Caco-2 (cell line): ENCODE measurements at regions not wholly inside any gene's neighbourhood (a gene's known extent, or its start where the extent isn't known, plus 50 kb on each side); places are given as distances from the start of the nearest gene placed in this dataset.

ENCODE experiments used
- BruUV-seq: library from RNA; stranded (reverse); fragments of 400-500 nt; replicated peaks from 2 replicates; lab custom pipeline; 2021; lab: Mats Ljungman, UMichigan
- CTCF ChIA-PET: fragments of 300-600 bp; sonication (Branson Sonifier 250); formaldehyde crosslinking; loops from one replicate; lab custom pipeline; 2022; ENCODE audit warnings: antibody characterized with exemption; lab: Charles Lee
- POLR2A ChIA-PET: fragments of 300-600 bp; sonication (Branson Sonifier 250); formaldehyde crosslinking; loops from one replicate; lab custom pipeline; 2022; ENCODE audit warnings: antibody characterized with exemption; lab: Charles Lee
- DNase-seq, 2 experiments: peaks; one replicate each; pipeline versions ENCODE4 v3.0.0 to v3.0.0-alpha.2; 2020 to 2022
- H3K27me3 ChIP-seq: replicated peaks from 2 replicates; pipeline ENCODE4 v1.6.0; 2011; ENCODE audit warnings: low read length; ENCODE audit not compliant: control insufficient read depth, insufficient read depth
- H3K36me3 ChIP-seq: 2 replicates; pipeline ENCODE4 v1.5.1; 2011; ENCODE audit warnings: low read length; ENCODE audit not compliant: control insufficient read depth, insufficient read depth
- H3K4me1 ChIP-seq: fragments of 250-450 bp; sonication (Bioruptor Pico); 2 replicates; pipeline ENCODE4 v1.5.1; 2020; ENCODE audit warnings: mild to moderate bottlenecking
- H3K4me3 ChIP-seq: 2 replicates; pipeline ENCODE4 v1.5.1; 2011; ENCODE audit warnings: low read depth, mild to moderate bottlenecking, control low read depth, low read length
- H3K9me3 ChIP-seq: fragments of 250-450 bp; sonication (Bioruptor Pico); 2 replicates; pipeline ENCODE4 v1.5.1; 2020; ENCODE audit warnings: mild to moderate bottlenecking, moderate library complexity
- H3K27ac Mint-ChIP-seq: one replicate; pipeline ENCODE4 v1.8.0; 2022; ENCODE audit warnings: mixed read lengths; ENCODE audit not compliant: unreplicated experiment
- H3K27me3 Mint-ChIP-seq: one replicate; pipeline ENCODE4 v1.8.0; 2022; ENCODE audit warnings: mixed read lengths; ENCODE audit not compliant: insufficient read depth, unreplicated experiment
- H3K36me3 Mint-ChIP-seq: one replicate; pipeline ENCODE4 v1.8.0; 2022; ENCODE audit warnings: mild to moderate bottlenecking, mixed read lengths; ENCODE audit not compliant: insufficient read depth, unreplicated experiment
- H3K4me1 Mint-ChIP-seq: one replicate; pipeline ENCODE4 v1.8.0; 2022; ENCODE audit warnings: low read depth, mixed read lengths; ENCODE audit not compliant: unreplicated experiment
- H3K4me3 Mint-ChIP-seq: one replicate; pipeline ENCODE4 v1.8.0; 2022; ENCODE audit warnings: mild to moderate bottlenecking, moderate library complexity, mixed read lengths; ENCODE audit not compliant: unreplicated experiment
- H3K9me3 Mint-ChIP-seq: one replicate; pipeline ENCODE4 v1.8.0; 2022; ENCODE audit warnings: mixed read lengths; ENCODE audit not compliant: unreplicated experiment
- intact Hi-C: fragments of 100-400 bp; cut with micrococcal nuclease; formaldehyde crosslinking; loops from one replicate; pipeline ENCODE4 v1.10.0; 2022; ENCODE audit not compliant: unreplicated experiment
- TF ChIP-seq, protein P1 (sequence below), 2 experiments: fragments of 200-600 bp in 1 of 2; IDR thresholded peaks; 1 replicate in 1 of 2; 2 replicates in 1 of 2; pipeline versions ENCODE4 v1.5.1 to v1.8.0; 2011 to 2022; ENCODE audit warnings: antibody characterized with exemption in 1 of 2, control low read depth in 1 of 2, inconsistent platforms in 1 of 2, low read depth in 1 of 2, low read length in 1 of 2, mild to moderate bottlenecking in 1 of 2, moderate library complexity in 1 of 2; ENCODE audit not compliant: insufficient read depth in 1 of 2, severe bottlenecking in 1 of 2, unreplicated experiment in 1 of 2

DNA sequence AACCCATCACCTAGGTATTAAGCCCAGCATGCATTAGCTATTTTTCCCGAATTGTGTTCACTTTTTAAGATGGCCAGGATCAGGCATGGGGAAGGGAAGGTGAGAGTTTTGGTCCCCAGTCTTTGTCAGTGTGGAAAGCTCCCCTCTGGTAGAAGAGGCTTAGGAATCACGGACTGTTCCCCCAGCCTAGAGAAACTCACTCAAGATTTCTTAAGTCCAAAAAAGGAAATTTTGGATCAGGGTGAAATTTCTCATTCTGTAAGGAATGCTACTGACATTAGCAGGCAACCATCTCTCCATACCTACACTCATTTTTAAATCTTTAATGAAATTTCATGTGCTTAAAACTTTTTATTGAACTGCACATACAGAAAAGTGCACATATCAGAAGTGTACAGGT lies 70.3 kb upstream of the GALNT15 start:
- Histone ChIP-seq H3K9me3 (no peaks in the 10 kb centered on the region; the same call in 1 of the 2 replicates), H3K4me3 (no peak overlapping the region), H3K4me1 (peaks cover 18% of the 10 kb centered on the region), H3K27me3 (no peaks in the 10 kb centered on the region), H3K36me3 (no peaks in the 10 kb centered on the region)
- TF ChIP-seq, protein P1, sequence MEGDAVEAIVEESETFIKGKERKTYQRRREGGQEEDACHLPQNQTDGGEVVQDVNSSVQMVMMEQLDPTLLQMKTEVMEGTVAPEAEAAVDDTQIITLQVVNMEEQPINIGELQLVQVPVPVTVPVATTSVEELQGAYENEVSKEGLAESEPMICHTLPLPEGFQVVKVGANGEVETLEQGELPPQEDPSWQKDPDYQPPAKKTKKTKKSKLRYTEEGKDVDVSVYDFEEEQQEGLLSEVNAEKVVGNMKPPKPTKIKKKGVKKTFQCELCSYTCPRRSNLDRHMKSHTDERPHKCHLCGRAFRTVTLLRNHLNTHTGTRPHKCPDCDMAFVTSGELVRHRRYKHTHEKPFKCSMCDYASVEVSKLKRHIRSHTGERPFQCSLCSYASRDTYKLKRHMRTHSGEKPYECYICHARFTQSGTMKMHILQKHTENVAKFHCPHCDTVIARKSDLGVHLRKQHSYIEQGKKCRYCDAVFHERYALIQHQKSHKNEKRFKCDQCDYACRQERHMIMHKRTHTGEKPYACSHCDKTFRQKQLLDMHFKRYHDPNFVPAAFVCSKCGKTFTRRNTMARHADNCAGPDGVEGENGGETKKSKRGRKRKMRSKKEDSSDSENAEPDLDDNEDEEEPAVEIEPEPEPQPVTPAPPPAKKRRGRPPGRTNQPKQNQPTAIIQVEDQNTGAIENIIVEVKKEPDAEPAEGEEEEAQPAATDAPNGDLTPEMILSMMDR (IDR thresholded peaks at IDR 0.05; ENCODE audit: insufficient read depth in 1 of 2, low read depth in 1 of 2, low read length in 1 of 2, severe bottlenecking in 1 of 2, unreplicated experiment in 1 of 2), result no peak
- H3K27ac Mint-ChIP-seq, result no peak overlapping the region
- BruUV-seq, result no TSS peak
- peaks cover 58% of the 10 kb centered on the region for H3K9me3 Mint-ChIP-seq
- intact Hi-C loops, result no loop called here
- POLR2A ChIA-PET, result no interaction called here
- DNase-seq, result no peak
- H3K4me3 Mint-ChIP-seq, result no peak overlapping the region
- CTCF ChIA-PET, result no interaction called here
- peaks cover 23% of the 10 kb centered on the region for H3K4me1 Mint-ChIP-seq
- H3K27me3 Mint-ChIP-seq, result no peaks in the 10 kb centered on the region
- H3K36me3 Mint-ChIP-seq, result peaks cover 6% of the 10 kb centered on the region

DNA sequence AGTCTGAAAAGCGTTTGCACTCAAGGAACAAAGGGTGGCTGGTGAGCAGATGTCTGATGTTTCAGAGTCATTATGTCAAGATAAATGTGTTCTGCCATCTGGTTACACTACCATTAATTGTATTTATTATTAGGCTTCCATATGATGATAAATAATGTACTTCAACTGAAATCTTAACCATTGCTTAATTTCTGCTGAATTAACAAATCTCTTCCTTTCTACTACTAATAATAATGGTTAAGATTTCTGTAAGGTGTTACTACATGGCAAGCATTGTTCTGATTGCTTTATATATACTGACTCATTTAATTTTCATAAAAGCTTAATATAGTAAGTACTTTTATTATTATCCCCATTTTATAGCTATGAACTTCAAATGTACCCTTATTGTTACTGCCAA lies 68.4 kb upstream of the GALNT15 start:
- H3K4me3 Mint-ChIP-seq, result no peak overlapping the region
- CTCF ChIA-PET, result no interaction called here

DNA sequence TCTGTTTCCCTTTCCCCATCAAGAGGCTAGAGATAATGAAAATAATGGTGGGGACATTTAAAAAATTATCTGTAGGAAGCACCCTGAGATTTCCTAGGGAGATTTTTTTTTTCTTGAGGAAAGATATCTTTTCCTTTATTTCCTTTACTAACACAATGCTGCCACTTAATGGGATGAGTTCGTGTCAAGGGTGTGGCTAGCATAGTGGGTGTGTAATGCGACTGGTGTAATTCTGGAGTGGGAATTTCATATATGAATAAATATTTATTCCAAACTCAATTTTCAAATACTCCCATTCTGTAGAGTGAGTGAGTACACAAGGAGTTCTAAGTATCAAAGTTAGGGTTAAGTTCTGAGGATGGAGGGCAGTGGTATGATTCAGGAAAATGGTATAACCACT lies 66.1 kb upstream of the GALNT15 start:
- peaks cover 20% of the 10 kb centered on the region for H3K9me3 Mint-ChIP-seq
- CTCF ChIA-PET, result no interaction called here

More for the DNA sequence above, 68.4 kb upstream of the GALNT15 start:
- intact Hi-C loops, result no loop called here
- TF ChIP-seq, protein P1 (IDR thresholded peaks at IDR 0.05; ENCODE audit: insufficient read depth in 1 of 2, low read depth in 1 of 2, low read length in 1 of 2, severe bottlenecking in 1 of 2, unreplicated experiment in 1 of 2), result no peak
- H3K4me1 ChIP-seq, result peaks cover 18% of the 10 kb centered on the region
- Mint-ChIP-seq H3K4me1 (peaks cover 23% of the 10 kb centered on the region), H3K27me3 (no peaks in the 10 kb centered on the region), H3K36me3 (peaks cover 6% of the 10 kb centered on the region), H3K9me3 (peaks cover 42% of the 10 kb centered on the region), H3K27ac (no peak overlapping the region)
- H3K36me3 ChIP-seq, result no peaks in the 10 kb centered on the region
- no peaks in the 10 kb centered on the region for H3K27me3 ChIP-seq
- no peaks in the 10 kb centered on the region for H3K9me3 ChIP-seq
- no peak for DNase-seq
- no peak overlapping the region for H3K4me3 ChIP-seq
- POLR2A ChIA-PET, result no interaction called here
- BruUV-seq, result no TSS peak

More for the DNA sequence above, 66.1 kb upstream of the GALNT15 start:
- H3K27ac Mint-ChIP-seq, result no peak overlapping the region
- Histone ChIP-seq H3K4me3 (no peak overlapping the region), H3K36me3 (no peaks in the 10 kb centered on the region), H3K27me3 (no peaks in the 10 kb centered on the region), H3K9me3 (no peaks in the 10 kb centered on the region), H3K4me1 (peaks cover 3% of the 10 kb centered on the region; the same call in 1 of the 2 replicates)
- H3K4me1 Mint-ChIP-seq, result no peaks in the 10 kb centered on the region
- DNase-seq, result no peak
- POLR2A ChIA-PET, result no interaction called here
- no TSS peak for BruUV-seq
- TF ChIP-seq, protein P1 (IDR thresholded peaks at IDR 0.05; ENCODE audit: insufficient read depth in 1 of 2, low read depth in 1 of 2, low read length in 1 of 2, severe bottlenecking in 1 of 2, unreplicated experiment in 1 of 2), result no peak
- H3K36me3 Mint-ChIP-seq, result no peaks in the 10 kb centered on the region
- intact Hi-C loops, result no loop called here
- H3K27me3 Mint-ChIP-seq, result no peaks in the 10 kb centered on the region
- H3K4me3 Mint-ChIP-seq, result no peak overlapping the region
